GM12878 (cell line): ENCODE measurements at regions not wholly inside any gene's neighbourhood (a gene's known extent, or its start where the extent isn't known, plus 50 kb on each side); places are given as distances from the start of the nearest gene placed in this dataset.

ENCODE experiments used
- ATAC-seq: fragments of 200-7000 bp; cut with Tn5 transposase; 3 replicates; pipeline ENCODE4 v1.9.1; 2020; ENCODE audit warnings: mild to moderate bottlenecking, moderate library complexity
- BruUV-seq: library from RNA; stranded (reverse); fragments of 400-500 nt; replicated peaks from 2 replicates; lab custom pipeline; 2021; lab: Mats Ljungman, UMichigan
- CTCF ChIA-PET: fragments of 300-600 bp; sonication (Branson Sonifier 250); formaldehyde crosslinking; extraction: SDS; loops from one replicate; lab custom pipeline; 2021; ENCODE audit warnings: inconsistent platforms; lab: Yijun Ruan, JAX
- POLR2A ChIA-PET: fragments of 350-600 bp; formaldehyde crosslinking; extraction: SDS; loops from one replicate; lab custom pipeline; 2021; ENCODE audit warnings: inconsistent platforms; lab: Charles Lee
- RAD21 ChIA-PET: fragments of 300-600 bp; sonication (Branson Sonifier 250); formaldehyde crosslinking; loops from one replicate; lab custom pipeline; 2023; ENCODE audit warnings: antibody characterized with exemption; ENCODE audit not compliant: unreplicated experiment; lab: Charles Lee
- SMC1A ChIA-PET: fragments of 300-600 bp; sonication (Branson Sonifier 250); formaldehyde crosslinking; loops from one replicate; lab custom pipeline; 2023; ENCODE audit not compliant: unreplicated experiment, uncharacterized antibody; lab: Charles Lee
- DNase-seq: peaks from one replicate; pipeline ENCODE4 v3.0.0-alpha.2; 2011; ENCODE audit warnings: low read depth, low spot score
- FAIRE-seq: peaks from 3 replicates; lab custom pipeline; 2011; peaks lifted over from hg19 to GRCh38; lab: Jason Lieb, UNC
- H2AFZ ChIP-seq: 2 replicates; pipeline ENCODE4 v1.6.0; 2011; ENCODE audit warnings: low read depth, low read length, control low read depth; ENCODE audit not compliant: control insufficient read depth
- H3K27ac ChIP-seq: 2 replicates; pipeline ENCODE4 v1.5.1; 2011; ENCODE audit warnings: control low read depth; ENCODE audit not compliant: control insufficient read depth, insufficient read depth
- H3K27me3 ChIP-seq, 2 experiments: replicated peaks in 1 of 2; 2 replicates each; pipeline versions ENCODE4 v1.6.0 to v1.6.1; 2011; ENCODE audit warnings: low read length in 1 of 2; ENCODE audit not compliant: control insufficient read depth in 2 of 2, insufficient read depth in 2 of 2
- H3K36me3 ChIP-seq, 2 experiments: 2 replicates each; pipeline ENCODE4 v1.5.1; 2011; ENCODE audit warnings: low read length in 1 of 2; ENCODE audit not compliant: control insufficient read depth in 2 of 2, insufficient read depth in 2 of 2
- H3K4me1 ChIP-seq: 2 replicates; pipeline ENCODE4 v1.6.1; 2011; ENCODE audit warnings: mild to moderate bottlenecking, low read length, moderate library complexity, mixed read lengths; ENCODE audit not compliant: control insufficient read depth, insufficient read depth
- H3K4me2 ChIP-seq: 2 replicates; pipeline ENCODE4 v1.6.0; 2011; ENCODE audit warnings: control low read depth; ENCODE audit not compliant: control insufficient read depth, insufficient read depth
- H3K4me3 ChIP-seq: fragments of 200-600 bp; sonication (generic); 2 replicates; pipeline ENCODE4 v1.5.1; 2016
- H3K79me2 ChIP-seq: 2 replicates; pipeline ENCODE4 v1.6.0; 2011; ENCODE audit warnings: low read length; ENCODE audit not compliant: control insufficient read depth, insufficient read depth
- H3K9ac ChIP-seq: 2 replicates; pipeline ENCODE4 v1.8.0; 2011; ENCODE audit warnings: low read length, control low read depth, mixed read lengths; ENCODE audit not compliant: control insufficient read depth, insufficient read depth
- H3K9me3 ChIP-seq: replicated peaks from 3 replicates; pipeline ENCODE4 v1.5.1; 2011; ENCODE audit warnings: mild to moderate bottlenecking, low read length; ENCODE audit not compliant: control insufficient read depth, insufficient read depth
- H4K20me1 ChIP-seq: 2 replicates; pipeline ENCODE4 v1.6.0; 2011; ENCODE audit not compliant: control insufficient read depth, insufficient read depth
- BACH1 ChIP-seq: fragments of 450-650 bp; IDR thresholded peaks from 2 replicates; pipeline ENCODE4 v1.6.1; 2017; ENCODE audit warnings: mild to moderate bottlenecking, borderline replicate concordance
- CBX5 ChIP-seq: sonication (generic); IDR thresholded peaks from 2 replicates; pipeline ENCODE4 v1.6.1; 2016; ENCODE audit warnings: low read depth, moderate library complexity, mild to moderate bottlenecking, inconsistent platforms
- CHD4 ChIP-seq: fragments of 200-600 bp; sonication (generic); IDR thresholded peaks from 2 replicates; pipeline ENCODE4 v1.6.1; 2016; ENCODE audit warnings: mild to moderate bottlenecking
- CREB1 ChIP-seq: IDR thresholded peaks from 2 replicates; pipeline ENCODE4 v1.6.1; 2012; ENCODE audit warnings: low read depth, mild to moderate bottlenecking, inconsistent platforms
- HCFC1 ChIP-seq: fragments of 150-350 bp; IDR thresholded peaks from 2 replicates; pipeline ENCODE4 v1.6.1; 2014; ENCODE audit warnings: low read length
- RB1 ChIP-seq: fragments of 450-650 bp; formaldehyde crosslinking; IDR thresholded peaks from 2 replicates; pipeline ENCODE4 v1.6.1; 2017; ENCODE audit warnings: mild to moderate bottlenecking, borderline replicate concordance
- SUPT20H ChIP-seq: IDR thresholded peaks from 2 replicates; pipeline ENCODE4 v1.6.1; 2011; ENCODE audit warnings: low read depth, mild to moderate bottlenecking, low read length, moderate library complexity, borderline replicate concordance; ENCODE audit not compliant: control insufficient read depth
- ZNF622 ChIP-seq: fragments of 450-650 bp; IDR thresholded peaks from 2 replicates; pipeline ENCODE4 v1.6.1; 2017; ENCODE audit warnings: mild to moderate bottlenecking, inconsistent platforms
- WGBS: methylation state at CpG from one replicate; pipeline ENCODE4 v1.1.6; 2016; ENCODE audit warnings: low lambda C conversion rate; ENCODE audit not compliant: insufficient replicate concordance, insufficient coverage; ENCODE audit errors: missing lambda C conversion rate; 5-methylcytosine and 5-hydroxymethylcytosine counted together
- in situ Hi-C: fragments of 300-500 bp; cut with MboI; formaldehyde crosslinking; loops from 9 replicates; pipeline ENCODE4 v1.14.3; 2018; ENCODE audit warnings: mixed read lengths
- intact Hi-C: fragments of 100-400 bp; cut with micrococcal nuclease; formaldehyde crosslinking; loops from one replicate; pipeline ENCODE4 v1.14.2; 2022; ENCODE audit not compliant: unreplicated experiment
- TF ChIP-seq, protein P1 (sequence below): fragments of 450-650 bp; formaldehyde crosslinking; IDR thresholded peaks from 2 replicates; pipeline ENCODE4 v1.4.0; 2020; ENCODE audit warnings: mild to moderate bottlenecking, moderate library complexity
- TF ChIP-seq, protein P2 (sequence below): fragments of 150-350 bp; IDR thresholded peaks from 2 replicates; pipeline ENCODE4 v1.6.1; 2016; ENCODE audit warnings: low read depth, low read length

DNA sequence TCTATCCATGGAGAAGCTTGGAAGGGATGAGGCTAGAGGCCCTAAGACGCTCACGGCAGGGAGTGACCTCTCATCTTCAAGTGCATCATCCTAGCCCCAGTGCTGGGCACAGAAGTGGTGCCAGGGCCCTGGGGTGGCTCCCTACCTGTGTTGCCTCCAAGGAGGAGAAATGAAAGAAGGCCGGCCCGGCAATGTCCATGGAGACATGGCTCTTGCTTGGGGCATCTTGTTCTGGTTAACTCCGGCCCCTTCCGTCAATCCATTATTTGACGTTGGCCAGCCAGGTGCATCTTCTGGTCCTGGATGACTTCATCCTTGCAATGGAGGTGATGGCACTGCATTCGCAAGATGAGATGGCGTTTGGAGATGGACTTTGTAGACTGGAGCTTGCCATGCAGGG lies 83.2 kb upstream of the ALDH1L1 start:
- in situ Hi-C loops (no loop called here), intact Hi-C loops (no loop called here)
- FAIRE-seq (no peak), DNase-seq (no peak), ATAC-seq (no peak)
- no peaks in the 10 kb centered on the region for H3K9me3 ChIP-seq
- peaks cover 0 to 1% of the 10 kb centered on the region in 2 experiments; a peak in 2 of 4 replicates for H3K27me3 ChIP-seq
- H3K36me3 ChIP-seq = no peaks in the 10 kb centered on the region
- CTCF ChIA-PET = no interaction called here
- 62% methylated on average over 9 of the region's 9 CpGs for WGBS
- H4K20me1 ChIP-seq = no peaks in the 10 kb centered on the region
- no peak overlapping the region for H2AFZ ChIP-seq
- no peak overlapping the region for H3K4me3 ChIP-seq
- POLR2A ChIA-PET = no interaction called here
- no peak for TF ChIP-seq ZNF622
- TF ChIP-seq BACH1 = no peak
- TF ChIP-seq CBX5 = no peak
- TF ChIP-seq CREB1 = no peak
- no peak for TF ChIP-seq HCFC1
- TF ChIP-seq, protein P1, sequence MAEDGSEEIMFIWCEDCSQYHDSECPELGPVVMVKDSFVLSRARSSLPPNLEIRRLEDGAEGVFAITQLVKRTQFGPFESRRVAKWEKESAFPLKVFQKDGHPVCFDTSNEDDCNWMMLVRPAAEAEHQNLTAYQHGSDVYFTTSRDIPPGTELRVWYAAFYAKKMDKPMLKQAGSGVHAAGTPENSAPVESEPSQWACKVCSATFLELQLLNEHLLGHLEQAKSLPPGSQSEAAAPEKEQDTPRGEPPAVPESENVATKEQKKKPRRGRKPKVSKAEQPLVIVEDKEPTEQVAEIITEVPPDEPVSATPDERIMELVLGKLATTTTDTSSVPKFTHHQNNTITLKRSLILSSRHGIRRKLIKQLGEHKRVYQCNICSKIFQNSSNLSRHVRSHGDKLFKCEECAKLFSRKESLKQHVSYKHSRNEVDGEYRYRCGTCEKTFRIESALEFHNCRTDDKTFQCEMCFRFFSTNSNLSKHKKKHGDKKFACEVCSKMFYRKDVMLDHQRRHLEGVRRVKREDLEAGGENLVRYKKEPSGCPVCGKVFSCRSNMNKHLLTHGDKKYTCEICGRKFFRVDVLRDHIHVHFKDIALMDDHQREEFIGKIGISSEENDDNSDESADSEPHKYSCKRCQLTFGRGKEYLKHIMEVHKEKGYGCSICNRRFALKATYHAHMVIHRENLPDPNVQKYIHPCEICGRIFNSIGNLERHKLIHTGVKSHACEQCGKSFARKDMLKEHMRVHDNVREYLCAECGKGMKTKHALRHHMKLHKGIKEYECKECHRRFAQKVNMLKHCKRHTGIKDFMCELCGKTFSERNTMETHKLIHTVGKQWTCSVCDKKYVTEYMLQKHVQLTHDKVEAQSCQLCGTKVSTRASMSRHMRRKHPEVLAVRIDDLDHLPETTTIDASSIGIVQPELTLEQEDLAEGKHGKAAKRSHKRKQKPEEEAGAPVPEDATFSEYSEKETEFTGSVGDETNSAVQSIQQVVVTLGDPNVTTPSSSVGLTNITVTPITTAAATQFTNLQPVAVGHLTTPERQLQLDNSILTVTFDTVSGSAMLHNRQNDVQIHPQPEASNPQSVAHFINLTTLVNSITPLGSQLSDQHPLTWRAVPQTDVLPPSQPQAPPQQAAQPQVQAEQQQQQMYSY (CRISPR knock-in tag) = no peak
- no peak for TF ChIP-seq RB1
- TF ChIP-seq, protein P2, sequence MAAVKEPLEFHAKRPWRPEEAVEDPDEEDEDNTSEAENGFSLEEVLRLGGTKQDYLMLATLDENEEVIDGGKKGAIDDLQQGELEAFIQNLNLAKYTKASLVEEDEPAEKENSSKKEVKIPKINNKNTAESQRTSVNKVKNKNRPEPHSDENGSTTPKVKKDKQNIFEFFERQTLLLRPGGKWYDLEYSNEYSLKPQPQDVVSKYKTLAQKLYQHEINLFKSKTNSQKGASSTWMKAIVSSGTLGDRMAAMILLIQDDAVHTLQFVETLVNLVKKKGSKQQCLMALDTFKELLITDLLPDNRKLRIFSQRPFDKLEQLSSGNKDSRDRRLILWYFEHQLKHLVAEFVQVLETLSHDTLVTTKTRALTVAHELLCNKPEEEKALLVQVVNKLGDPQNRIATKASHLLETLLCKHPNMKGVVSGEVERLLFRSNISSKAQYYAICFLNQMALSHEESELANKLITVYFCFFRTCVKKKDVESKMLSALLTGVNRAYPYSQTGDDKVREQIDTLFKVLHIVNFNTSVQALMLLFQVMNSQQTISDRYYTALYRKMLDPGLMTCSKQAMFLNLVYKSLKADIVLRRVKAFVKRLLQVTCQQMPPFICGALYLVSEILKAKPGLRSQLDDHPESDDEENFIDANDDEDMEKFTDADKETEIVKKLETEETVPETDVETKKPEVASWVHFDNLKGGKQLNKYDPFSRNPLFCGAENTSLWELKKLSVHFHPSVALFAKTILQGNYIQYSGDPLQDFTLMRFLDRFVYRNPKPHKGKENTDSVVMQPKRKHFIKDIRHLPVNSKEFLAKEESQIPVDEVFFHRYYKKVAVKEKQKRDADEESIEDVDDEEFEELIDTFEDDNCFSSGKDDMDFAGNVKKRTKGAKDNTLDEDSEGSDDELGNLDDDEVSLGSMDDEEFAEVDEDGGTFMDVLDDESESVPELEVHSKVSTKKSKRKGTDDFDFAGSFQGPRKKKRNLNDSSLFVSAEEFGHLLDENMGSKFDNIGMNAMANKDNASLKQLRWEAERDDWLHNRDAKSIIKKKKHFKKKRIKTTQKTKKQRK = no peak
- no peak for TF ChIP-seq CHD4
- no peak for TF ChIP-seq SUPT20H
- H3K4me2 ChIP-seq = no peak overlapping the region
- SMC1A ChIA-PET = no interaction called here
- H3K4me1 ChIP-seq = no peaks in the 10 kb centered on the region
- no peak overlapping the region for H3K9ac ChIP-seq
- BruUV-seq = no TSS peak
- no peak overlapping the region for H3K27ac ChIP-seq
- RAD21 ChIA-PET = no interaction called here
- H3K79me2 ChIP-seq = no peaks in the 10 kb centered on the region
